Small intestine (tissue), 7 donors: ENCODE measurements at regions not wholly inside any gene's neighbourhood (a gene's known extent, or its start where the extent isn't known, plus 50 kb on each side); places are given as distances from the start of the nearest gene placed in this dataset.

Experiments
- DNase-seq, 2 donors: peaks; one replicate each; pipeline versions ENCODE4 v3.0.0 to v3.0.0-alpha.2; 2013
- FAIRE-seq: peaks from 2 replicates; lab custom pipeline; 2012; peaks lifted over from hg19 to GRCh38; lab: Jason Lieb, UNC
- H3K27ac ChIP-seq, 3 donors: one replicate each; pipeline ENCODE4 v1.5.1; 2013; ENCODE audit warnings: low read length in 2 of 3, mild to moderate bottlenecking in 2 of 3, control low read depth in 1 of 3, inconsistent platforms in 1 of 3, low read depth in 1 of 3, moderate library complexity in 1 of 3
- H3K27me3 ChIP-seq, 3 donors: one replicate each; pipeline ENCODE4 v1.6.1; 2013; ENCODE audit warnings: low read length in 3 of 3, inconsistent platforms in 1 of 3; ENCODE audit not compliant: control insufficient read depth in 3 of 3, insufficient read depth in 3 of 3
- H3K36me3 ChIP-seq, 3 donors: one replicate each; pipeline ENCODE4 v1.6.1; 2013; ENCODE audit warnings: low read length in 3 of 3, inconsistent platforms in 1 of 3, low read depth in 1 of 3, mild to moderate bottlenecking in 1 of 3, moderate library complexity in 1 of 3; ENCODE audit not compliant: control insufficient read depth in 3 of 3, insufficient read depth in 2 of 3
- H3K4me1 ChIP-seq, 3 donors: one replicate each; pipeline ENCODE4 v1.6.1; 2013; ENCODE audit warnings: low read length in 2 of 3, inconsistent platforms in 1 of 3, low read depth in 1 of 3, mild to moderate bottlenecking in 1 of 3, moderate library complexity in 1 of 3; ENCODE audit not compliant: control insufficient read depth in 3 of 3, insufficient read depth in 2 of 3
- H3K4me3 ChIP-seq, 3 donors: one replicate each; pipeline ENCODE4 v1.5.1; 2013; ENCODE audit warnings: low read length in 3 of 3, control low read depth in 1 of 3, inconsistent platforms in 1 of 3, low read depth in 1 of 3, mild to moderate bottlenecking in 1 of 3, moderate library complexity in 1 of 3
- H3K9me3 ChIP-seq, 2 donors: one replicate each; pipeline ENCODE4 v1.6.1; 2013; ENCODE audit warnings: low read depth in 1 of 2, low read length in 1 of 2; ENCODE audit not compliant: control insufficient read depth in 2 of 2, insufficient read depth in 1 of 2
- WGBS, 3 donors: extraction: QIAGEN DNeasy Blood & Tissue Kit; methylation state at CpG; one replicate each; pipeline ENCODE4 v1.1.7; 2013; 5-methylcytosine and 5-hydroxymethylcytosine counted together
- donor health status: healthy with polysubstance abuse.
- donor health status: control.
- donor health status: control.
- donor health status: Bipolar disorder and iron deficiency.
- donor health status: healthy.

DNA sequence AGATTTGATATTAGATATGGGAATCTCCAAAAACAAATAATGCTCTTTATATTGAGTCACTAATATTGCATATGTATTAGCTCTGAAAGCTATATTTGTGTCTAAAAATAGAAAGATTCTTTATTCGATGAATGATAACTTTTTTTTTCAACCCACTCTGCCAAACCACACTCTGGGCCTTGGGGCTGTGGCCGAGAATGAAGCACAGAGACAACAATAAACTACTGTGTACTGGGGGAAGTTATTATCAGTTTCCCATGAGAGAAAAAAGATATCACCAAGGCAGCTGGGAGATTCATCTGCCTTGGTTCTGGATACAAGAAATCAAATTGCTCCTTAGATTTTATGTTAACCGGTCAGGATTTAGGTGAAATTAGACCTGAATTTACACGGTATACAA lies 762.2 kb downstream of the SUCLG1 start:
- Histone ChIP-seq H3K27ac (no peak overlapping the region), H3K9me3 (peaks cover 0 to 4% of the 10 kb centered on the region in 2 donors), H3K27me3 (no peaks in the 10 kb centered on the region), H3K36me3 (no peaks in the 10 kb centered on the region), H3K4me1 (no peaks in the 10 kb centered on the region), H3K4me3 (no peak overlapping the region)
- WGBS, 3 donors: 63 to 64% (median 64%) methylated on average over 4 of the region's 4 CpGs
- no peak for FAIRE-seq
- no peak for DNase-seq

DNA sequence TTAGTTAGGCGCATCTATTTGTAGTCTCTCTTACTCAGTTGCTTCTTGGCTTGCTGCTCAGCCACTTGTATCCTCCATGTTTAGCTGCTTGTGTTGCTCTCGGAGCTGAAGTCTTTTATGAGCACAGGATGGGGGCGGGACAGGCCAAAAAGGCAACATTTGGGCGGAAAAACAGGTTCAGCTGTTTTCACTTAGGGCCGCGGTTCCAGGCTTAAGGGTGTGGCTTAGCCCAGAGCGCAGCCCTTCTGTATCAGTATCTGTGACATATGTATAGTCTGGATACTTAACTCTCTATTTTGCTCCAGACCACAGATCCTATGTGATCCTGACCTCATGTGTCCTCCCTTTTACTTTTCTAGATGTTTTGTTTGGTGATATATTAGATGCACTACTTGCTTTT lies 763.5 kb downstream of the SUCLG1 start:
- Histone ChIP-seq H3K27me3 (no peaks in the 10 kb centered on the region), H3K4me1 (no peaks in the 10 kb centered on the region), H3K36me3 (no peaks in the 10 kb centered on the region), H3K4me3 (no peak overlapping the region), H3K27ac (no peak overlapping the region), H3K9me3 (peaks cover 0 to 4% of the 10 kb centered on the region in 2 donors)
- WGBS, 3 donors: 76 to 90% (median 82%) methylated on average over 7 of the region's 7 CpGs
- DNase-seq (no peak), FAIRE-seq (no peak)

DNA sequence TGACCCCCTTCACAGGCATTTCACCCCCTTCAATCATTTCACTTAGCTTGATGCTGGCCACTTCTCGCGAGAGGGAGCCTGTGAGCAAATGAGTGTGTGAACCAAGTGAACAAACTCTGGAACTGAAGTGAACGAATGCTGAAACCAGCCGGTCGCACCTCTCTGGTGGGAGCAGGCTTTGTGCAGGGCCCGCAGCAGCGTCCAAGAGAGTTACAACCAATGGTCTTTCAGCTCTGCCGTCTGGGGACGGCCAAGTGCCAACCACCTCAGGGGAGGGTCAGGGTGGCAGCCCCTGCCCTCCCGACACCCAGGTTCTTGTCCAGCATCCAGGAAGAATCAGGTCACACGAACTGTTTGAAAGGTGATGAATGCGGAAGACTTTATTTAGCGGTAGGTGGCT lies 764.0 kb downstream of the SUCLG1 start:
- Histone ChIP-seq H3K4me1 (no peaks in the 10 kb centered on the region), H3K9me3 (peaks cover 0 to 4% of the 10 kb centered on the region in 2 donors), H3K27me3 (no peaks in the 10 kb centered on the region), H3K27ac (no peak overlapping the region), H3K4me3 (no peak overlapping the region), H3K36me3 (no peaks in the 10 kb centered on the region)
- no peak for FAIRE-seq
- WGBS, 3 donors: 86 to 92% (median 90%) methylated on average over 13 of the region's 13 CpGs
- no peak for DNase-seq

DNA sequence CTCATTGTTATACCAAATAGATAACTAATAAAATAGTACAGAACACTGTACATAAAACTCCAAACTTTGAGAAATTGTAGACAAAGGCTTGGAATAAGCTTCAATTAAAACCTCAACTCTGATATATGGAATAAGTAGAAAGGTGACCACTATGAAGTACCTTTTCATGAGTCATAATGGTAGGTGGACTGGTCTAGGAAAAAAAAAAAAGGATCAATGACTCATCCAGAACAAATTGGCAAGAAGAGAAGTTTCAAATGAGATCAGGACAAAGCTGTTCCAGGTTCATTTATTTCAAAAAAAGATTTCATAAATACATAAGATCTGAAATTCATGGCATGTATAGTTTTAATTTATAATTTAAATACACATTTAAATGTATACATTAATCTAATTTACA lies 769.7 kb downstream of the SUCLG1 start:
- Histone ChIP-seq H3K36me3 (no peaks in the 10 kb centered on the region), H3K27me3 (no peaks in the 10 kb centered on the region), H3K27ac (no peak overlapping the region), H3K9me3 (no peaks in the 10 kb centered on the region), H3K4me3 (no peak overlapping the region), H3K4me1 (no peaks in the 10 kb centered on the region)
- DNase-seq: no peak
- FAIRE-seq: no peak

DNA sequence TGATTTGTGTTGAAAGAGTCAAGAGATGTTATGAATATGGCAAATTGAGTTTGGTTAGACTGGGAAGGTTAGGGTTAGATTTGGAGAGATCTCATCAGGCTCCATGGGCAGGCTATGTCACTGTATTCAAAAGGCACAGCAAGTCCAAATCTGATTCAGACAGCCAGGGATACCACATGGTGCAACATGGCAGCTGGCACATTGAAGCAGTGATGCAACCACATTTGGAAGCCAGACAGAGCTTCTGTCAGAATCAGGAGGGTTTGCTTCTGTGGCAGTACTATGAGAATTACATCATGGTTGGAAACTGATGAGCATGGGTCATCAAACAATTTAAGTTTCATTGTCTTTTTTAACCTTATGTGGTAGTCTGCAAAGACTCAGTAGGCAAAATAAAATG lies 772.2 kb downstream of the SUCLG1 start:
- DNase-seq (no peak), FAIRE-seq (no peak)
- Histone ChIP-seq H3K36me3 (no peaks in the 10 kb centered on the region), H3K4me1 (no peaks in the 10 kb centered on the region), H3K9me3 (no peaks in the 10 kb centered on the region), H3K27me3 (no peaks in the 10 kb centered on the region), H3K27ac (no peak overlapping the region), H3K4me3 (no peak overlapping the region)

DNA sequence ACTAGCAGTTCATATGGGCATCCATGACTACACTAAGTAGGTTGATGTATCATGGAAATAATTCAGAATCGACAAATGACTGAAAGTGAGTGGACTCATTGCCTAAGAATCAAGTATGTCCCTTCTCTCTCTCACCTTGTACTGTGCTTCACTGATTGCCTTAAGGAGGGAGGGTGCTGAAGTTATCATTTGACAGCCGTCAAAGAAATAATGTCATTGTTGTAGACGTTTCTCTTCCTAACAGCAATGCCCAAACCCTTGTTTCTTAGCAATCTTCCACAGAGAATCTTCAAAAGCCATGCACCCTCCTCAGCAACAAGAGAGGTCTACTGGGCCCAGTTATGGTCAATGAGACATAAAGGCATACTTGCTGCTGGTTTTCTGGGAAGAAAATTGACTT lies 785.0 kb downstream of the SUCLG1 start:
- Histone ChIP-seq H3K9me3 (peaks cover 0 to 6% of the 10 kb centered on the region in 2 donors), H3K36me3 (no peaks in the 10 kb centered on the region), H3K4me3 (no peak overlapping the region), H3K27me3 (no peaks in the 10 kb centered on the region), H3K4me1 (no peaks in the 10 kb centered on the region), H3K27ac (no peak overlapping the region)
- FAIRE-seq (no peak), DNase-seq (no peak)
- 70 to 80% (median 71%) methylated on average over 3 of the region's 3 CpGs for WGBS, 3 donors

DNA sequence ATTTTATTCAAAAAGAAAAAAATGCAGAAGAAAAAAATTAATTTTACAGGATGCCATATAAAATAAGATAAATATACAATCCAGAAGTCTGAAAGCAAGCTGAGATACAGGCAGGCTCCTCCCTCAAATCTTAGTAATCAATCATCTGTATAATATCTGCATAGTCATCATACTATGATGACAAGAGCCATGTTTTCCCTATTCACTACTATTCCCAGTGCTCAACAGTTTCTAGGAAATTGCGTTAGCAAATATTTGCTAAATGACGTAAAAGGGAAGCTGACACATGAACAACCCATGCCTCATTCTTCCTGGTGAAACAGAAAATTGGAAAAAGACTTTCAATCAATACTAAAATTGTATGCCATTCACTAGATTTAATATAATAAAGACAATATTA lies 793.2 kb downstream of the SUCLG1 start:
- Histone ChIP-seq H3K4me1 (no peaks in the 10 kb centered on the region), H3K4me3 (no peak overlapping the region), H3K27me3 (no peaks in the 10 kb centered on the region), H3K27ac (no peak overlapping the region), H3K9me3 (no peaks in the 10 kb centered on the region), H3K36me3 (no peaks in the 10 kb centered on the region)
- FAIRE-seq (no peak), DNase-seq (no peak)
- whole genome bisulfite sequencing, 3 donors: 46 to 74% (median 57%) methylated on average over 2 of the region's 2 CpGs

DNA sequence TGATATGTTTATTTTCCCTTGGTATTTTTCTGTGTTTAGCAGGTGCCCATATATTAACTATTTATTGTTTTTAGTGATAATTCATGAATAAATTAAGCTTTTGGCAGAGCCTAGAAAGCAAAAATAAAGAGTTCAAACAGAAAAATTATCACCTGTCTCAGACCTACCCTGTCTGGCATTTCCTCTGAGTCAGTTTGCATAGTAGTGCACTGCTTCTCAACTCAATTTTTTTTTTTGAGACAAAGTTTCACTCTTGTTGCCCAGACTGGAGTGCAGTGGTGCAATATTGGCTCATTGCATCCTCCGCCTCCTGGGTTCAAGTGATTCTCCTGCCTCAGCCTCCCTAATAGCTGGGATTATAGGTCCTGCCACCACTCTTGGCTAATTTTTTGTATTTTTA lies 793.9 kb downstream of the SUCLG1 start:
- DNase-seq (no peak), FAIRE-seq (no peak)
- Histone ChIP-seq H3K4me3 (no peak overlapping the region), H3K27me3 (no peaks in the 10 kb centered on the region), H3K36me3 (no peaks in the 10 kb centered on the region), H3K4me1 (no peaks in the 10 kb centered on the region), H3K27ac (no peak overlapping the region), H3K9me3 (no peaks in the 10 kb centered on the region)
- WGBS, 3 donors: 93 to 96% (median 94%) methylated on average over 1 of the region's 1 CpG

DNA sequence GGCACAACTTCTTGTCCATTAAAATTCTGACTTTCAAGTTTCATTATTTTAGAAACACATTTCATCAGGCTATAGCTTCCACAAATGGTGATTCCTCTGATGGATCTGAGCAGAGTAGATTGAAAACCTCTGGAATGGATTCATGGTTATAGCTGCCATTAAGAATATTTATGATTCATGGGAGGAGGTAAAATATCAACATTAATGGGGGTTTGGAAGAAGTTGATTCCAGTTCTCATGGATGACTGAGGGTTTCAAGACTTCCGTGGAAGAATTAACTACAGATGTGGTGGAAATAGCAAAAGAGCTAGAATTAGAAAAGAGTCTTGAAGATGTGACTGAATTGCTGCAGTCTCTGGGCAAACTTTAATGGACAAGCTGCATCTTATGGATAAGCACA lies 797.4 kb downstream of the SUCLG1 start:
- Histone ChIP-seq H3K9me3 (no peaks in the 10 kb centered on the region), H3K4me3 (no peak overlapping the region), H3K27me3 (no peaks in the 10 kb centered on the region), H3K36me3 (no peaks in the 10 kb centered on the region), H3K27ac (no peak overlapping the region), H3K4me1 (no peaks in the 10 kb centered on the region)
- 86 to 93% (median 86%) methylated on average over 1 of the region's 1 CpG for WGBS, 3 donors
- no peak for DNase-seq
- FAIRE-seq: no peak
